GM23248 (cell line): ENCODE measurements at regions not wholly inside any gene's neighbourhood (a gene's known extent, or its start where the extent isn't known, plus 50 kb on each side); places are given as distances from the start of the nearest gene placed in this dataset.

ENCODE experiments used
- DNase-seq: peaks from one replicate; pipeline ENCODE4 v3.0.0-alpha.2; 2015
- H2AFZ ChIP-seq: fragments of 200-600 bp; sonication (generic); 2 replicates; pipeline ENCODE4 v1.6.1; 2016; ENCODE audit warnings: antibody characterized with exemption
- H3F3A ChIP-seq: fragments of 200-600 bp; sonication (generic); 2 replicates; pipeline ENCODE4 v1.6.1; 2016; ENCODE audit warnings: mild to moderate bottlenecking, antibody characterized with exemption, mixed run types; ENCODE audit not compliant: insufficient read depth
- H3K27ac ChIP-seq: fragments of 200-600 bp; sonication (generic); 2 replicates; pipeline ENCODE4 v1.5.1; 2016; ENCODE audit warnings: mild to moderate bottlenecking
- H3K27me3 ChIP-seq: fragments of 200-600 bp; sonication (generic); replicated peaks from 2 replicates; pipeline ENCODE4 v1.6.1; 2016; ENCODE audit warnings: mild to moderate bottlenecking; ENCODE audit not compliant: insufficient read depth
- H3K36me3 ChIP-seq: fragments of 200-600 bp; sonication (generic); 2 replicates; pipeline ENCODE4 v1.6.1; 2016; ENCODE audit warnings: low read depth, mild to moderate bottlenecking
- H3K4me1 ChIP-seq: fragments of 200-600 bp; sonication (generic); 2 replicates; pipeline ENCODE4 v1.6.1; 2016; ENCODE audit warnings: mild to moderate bottlenecking; ENCODE audit not compliant: insufficient read depth
- H3K4me2 ChIP-seq: fragments of 200-600 bp; sonication (generic); one replicate; pipeline ENCODE4 v1.6.1; 2016; ENCODE audit warnings: mild to moderate bottlenecking; ENCODE audit not compliant: unreplicated experiment
- H3K4me3 ChIP-seq: fragments of 200-600 bp; sonication (generic); 2 replicates; pipeline ENCODE4 v1.5.1; 2016; ENCODE audit warnings: mild to moderate bottlenecking
- H3K79me2 ChIP-seq: fragments of 200-600 bp; sonication (generic); 2 replicates; pipeline ENCODE4 v1.6.1; 2016; ENCODE audit warnings: mild to moderate bottlenecking; ENCODE audit not compliant: insufficient read depth
- H3K9ac ChIP-seq: fragments of 200-600 bp; sonication (generic); 2 replicates; pipeline ENCODE4 v1.6.1; 2016; ENCODE audit warnings: mild to moderate bottlenecking
- H3K9me2 ChIP-seq: fragments of 200-600 bp; sonication (generic); 2 replicates; pipeline ENCODE4 v1.6.1; 2016; ENCODE audit warnings: mixed run types, mild to moderate bottlenecking, moderate library complexity; ENCODE audit not compliant: insufficient read depth
- H3K9me3 ChIP-seq: fragments of 200-600 bp; sonication (generic); one replicate; pipeline ENCODE4 v1.6.1; 2017; ENCODE audit warnings: low read depth
- H4K20me1 ChIP-seq: fragments of 200-600 bp; sonication (generic); 2 replicates; pipeline ENCODE4 v1.6.0; 2016; ENCODE audit not compliant: insufficient read depth
- EZH2 ChIP-seq: fragments of 200-600 bp; sonication (generic); IDR thresholded peaks from 2 replicates; pipeline ENCODE4 v1.6.1; 2018; ENCODE audit warnings: antibody characterized with exemption, mild to moderate bottlenecking; ENCODE audit not compliant: insufficient read depth, poor library complexity, severe bottlenecking
- EZH2phosphoT487 ChIP-seq: fragments of 200-600 bp; sonication (generic); IDR thresholded peaks from 2 replicates; pipeline ENCODE4 v1.6.1; 2018; ENCODE audit warnings: antibody characterized with exemption, moderate library complexity, mild to moderate bottlenecking, low read depth; ENCODE audit not compliant: insufficient read depth
- WGBS, 2 experiments: methylation state at CpG; one replicate each; pipeline ENCODE4 v1.1.6; 2015 to 2017; ENCODE audit warnings: low lambda C conversion rate in 2 of 2, low coverage in 1 of 2; ENCODE audit errors: missing lambda C conversion rate in 2 of 2; 5-methylcytosine and 5-hydroxymethylcytosine counted together
- in situ Hi-C: fragments of 300-500 bp; cut with MboI; formaldehyde crosslinking; loops from 2 replicates; pipeline ENCODE4 v1.15.0; 2020

DNA sequence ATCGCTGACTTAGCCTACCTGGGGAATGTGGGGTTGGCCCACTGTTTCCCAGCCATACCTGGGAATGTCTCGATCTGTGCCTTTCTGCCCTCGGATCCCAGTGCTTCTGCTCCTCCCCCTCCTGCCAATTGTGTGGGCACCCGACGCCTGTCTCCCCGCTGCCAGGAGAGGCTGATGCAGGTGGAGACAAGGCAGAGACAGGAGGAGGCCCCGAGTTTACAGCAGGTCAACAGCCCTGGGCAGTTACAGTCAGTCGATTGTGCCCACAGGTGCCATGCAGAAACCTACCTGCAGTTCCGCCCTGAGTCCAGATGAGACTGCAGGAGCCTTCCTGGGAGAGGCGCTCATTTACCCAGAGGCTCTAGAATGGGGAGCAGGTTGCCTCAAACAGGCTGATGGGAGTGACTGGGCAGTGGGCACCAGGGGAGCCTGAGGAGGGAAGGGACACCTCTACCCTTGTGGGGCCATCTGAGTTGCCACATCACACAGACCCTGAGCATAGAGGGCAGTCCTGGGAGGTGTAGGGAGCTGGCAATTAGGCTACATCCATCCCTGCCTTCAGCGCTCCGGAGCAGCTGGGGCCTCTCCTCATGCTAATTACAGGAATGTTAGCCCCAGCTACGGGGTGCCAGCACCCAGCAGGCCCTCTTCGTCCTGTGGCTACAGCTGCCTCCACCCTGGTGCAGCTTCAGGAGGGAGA is 300.1 kb downstream of the NDUFA10 start:
- Histone ChIP-seq H3K79me2 (no peaks in the 10 kb centered on the region), H3K27ac (no peak overlapping the region), H3K27me3 (no peaks in the 10 kb centered on the region), H3K4me2 (no peak overlapping the region), H3F3A (no peaks in the 10 kb centered on the region), H3K9ac (no peak overlapping the region), H3K4me3 (no peak overlapping the region), H3K9me2 (no peaks in the 10 kb centered on the region), H3K4me1 (no peaks in the 10 kb centered on the region), H2AFZ (no peak overlapping the region), H3K9me3 (no peaks in the 10 kb centered on the region), H3K36me3 (no peaks in the 10 kb centered on the region), H4K20me1 (no peaks in the 10 kb centered on the region)
- 58 to 59% methylated on average over 14 of the region's 14 CpGs for WGBS, 2 experiments
- TF ChIP-seq EZH2 (no peak), EZH2phosphoT487 (no peak)
- no peak for DNase-seq
- in situ Hi-C loops = no loop called here

DNA sequence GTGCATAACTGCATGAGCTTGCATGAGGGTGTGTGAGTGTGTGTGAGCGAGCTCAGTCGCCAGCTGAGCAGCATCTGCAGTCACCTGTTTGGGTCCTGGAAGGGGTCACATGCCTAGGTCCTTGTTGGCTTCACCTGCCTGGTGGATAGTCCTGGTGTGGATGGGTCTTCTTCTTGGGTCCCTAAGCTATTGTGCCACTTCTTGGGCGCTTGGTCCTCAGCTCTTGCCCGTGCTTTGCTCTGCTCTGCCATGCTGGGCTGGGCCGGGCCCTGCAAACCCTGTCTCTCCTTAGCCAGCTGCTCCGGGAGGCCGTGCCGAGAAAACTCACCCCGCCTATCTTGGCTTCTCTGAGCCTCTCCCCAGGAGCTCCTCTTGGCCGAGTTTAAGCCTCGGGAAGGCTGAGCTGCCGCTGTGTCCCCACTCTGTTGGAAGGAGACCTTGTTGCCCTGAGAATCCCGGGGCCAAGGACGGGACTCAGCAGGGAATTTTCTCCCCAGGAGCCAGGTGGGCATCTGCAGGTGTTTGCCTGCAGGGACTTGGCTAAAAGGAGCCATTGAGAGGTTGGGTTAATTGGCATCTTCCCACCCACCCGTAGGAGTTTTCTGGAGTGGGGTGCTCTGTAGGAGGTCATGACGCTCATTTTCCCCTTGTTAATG is 300.8 kb downstream of the NDUFA10 start:
- TF ChIP-seq EZH2phosphoT487 (no peak), EZH2 (no peak)

DNA sequence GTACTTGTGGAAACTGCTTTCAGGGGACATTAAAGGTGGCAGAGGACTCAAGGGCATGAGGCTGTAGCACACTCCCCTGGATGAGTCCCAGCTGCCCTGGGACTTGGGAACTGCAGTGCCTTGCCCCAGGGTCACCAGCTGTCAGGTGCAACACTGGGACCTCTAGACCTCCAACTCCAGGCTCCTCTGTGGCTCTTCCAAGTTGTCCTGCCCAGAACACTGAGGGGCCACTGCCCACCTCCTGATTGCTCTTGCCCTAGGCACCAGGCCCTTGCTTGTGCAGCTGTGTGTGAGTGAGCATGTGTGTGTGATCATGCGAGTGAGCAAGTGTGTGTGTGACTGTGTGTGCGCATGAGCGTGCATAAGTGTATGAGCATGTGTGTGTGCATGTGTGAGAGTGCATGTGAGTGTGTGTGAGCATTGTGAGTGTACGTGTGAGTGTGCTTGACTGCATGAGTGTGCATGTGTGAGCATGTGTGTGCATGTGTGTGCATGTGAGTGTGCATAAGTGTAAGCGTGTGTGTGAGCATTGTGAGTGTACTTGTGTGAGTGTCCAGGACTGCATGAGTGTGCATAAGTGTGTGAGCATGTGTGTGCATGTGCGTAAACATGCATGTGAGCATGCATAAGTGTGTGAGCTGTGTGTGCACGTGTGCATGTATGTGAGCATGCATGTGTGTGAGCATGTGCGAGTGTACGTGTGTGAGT is 301.5 kb downstream of the NDUFA10 start:
- TF ChIP-seq EZH2 (no peak), EZH2phosphoT487 (no peak)
- WGBS, 2 experiments = 59 to 71% methylated on average over 9 of the region's 9 CpGs
- Histone ChIP-seq H4K20me1 (no peaks in the 10 kb centered on the region), H3K27me3 (no peaks in the 10 kb centered on the region), H2AFZ (no peak overlapping the region), H3K4me2 (no peak overlapping the region), H3F3A (no peaks in the 10 kb centered on the region), H3K4me1 (no peaks in the 10 kb centered on the region), H3K9me2 (no peaks in the 10 kb centered on the region), H3K36me3 (no peaks in the 10 kb centered on the region), H3K9ac (no peak overlapping the region), H3K4me3 (no peak overlapping the region), H3K27ac (no peak overlapping the region), H3K9me3 (no peaks in the 10 kb centered on the region), H3K79me2 (no peaks in the 10 kb centered on the region)
- in situ Hi-C loops = no loop called here
- DNase-seq = no peak

More for the DNA sequence above, 300.8 kb downstream of the NDUFA10 start:
- H3K9ac ChIP-seq = no peak overlapping the region
- DNase-seq = no peak
- H3K9me2 ChIP-seq = no peaks in the 10 kb centered on the region
- in situ Hi-C loops = no loop called here
- H3K9me3 ChIP-seq = no peaks in the 10 kb centered on the region
- H3K4me3 ChIP-seq = no peak overlapping the region
- no peaks in the 10 kb centered on the region for H4K20me1 ChIP-seq
- no peaks in the 10 kb centered on the region for H3K36me3 ChIP-seq
- 14 to 16% methylated on average over 16 of the region's 16 CpGs for WGBS, 2 experiments
- H3K27ac ChIP-seq = no peak overlapping the region
- no peak overlapping the region for H3K4me2 ChIP-seq
- no peak overlapping the region for H2AFZ ChIP-seq
- no peaks in the 10 kb centered on the region for H3K79me2 ChIP-seq
- no peaks in the 10 kb centered on the region for H3K27me3 ChIP-seq
- no peaks in the 10 kb centered on the region for H3F3A ChIP-seq
- H3K4me1 ChIP-seq = no peaks in the 10 kb centered on the region

DNA sequence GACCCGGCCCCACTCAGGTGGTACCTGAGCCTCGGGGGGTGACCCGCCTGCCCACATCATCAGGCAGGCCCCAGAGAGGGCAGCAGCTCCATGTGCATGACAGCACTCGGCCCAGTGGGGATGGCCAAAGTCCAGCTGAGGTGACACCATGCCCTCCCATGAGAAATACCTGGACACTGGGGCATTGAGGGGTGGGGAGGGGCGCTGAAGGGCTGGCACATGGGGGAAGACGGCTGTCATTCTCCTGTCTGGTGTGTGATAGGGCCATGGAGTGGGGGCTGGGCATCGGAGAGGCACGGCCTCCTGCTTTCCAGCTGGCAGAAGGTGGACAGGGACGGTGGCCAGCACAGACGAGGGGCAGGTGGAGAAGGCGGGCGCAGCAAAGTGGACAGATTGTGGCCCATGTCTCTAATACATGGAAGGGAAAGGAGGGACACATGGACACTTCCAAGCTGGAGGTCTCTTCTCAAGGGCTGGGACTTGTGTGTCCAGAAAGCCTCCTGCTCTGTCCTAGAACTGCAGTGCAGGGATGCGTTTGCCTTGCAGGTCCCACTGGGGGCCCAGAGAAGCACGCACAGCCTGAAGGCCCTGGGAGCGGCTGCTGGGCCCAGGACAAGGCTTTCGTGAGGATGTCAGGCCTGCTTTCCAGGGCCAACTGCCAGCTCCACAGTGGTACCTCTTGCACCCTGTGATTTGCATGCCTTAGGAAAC is 302.2 kb downstream of the NDUFA10 start:
- H3K27ac ChIP-seq = no peak overlapping the region
- no peaks in the 10 kb centered on the region for H3K4me1 ChIP-seq
- H3K4me3 ChIP-seq = no peak overlapping the region
- H3K9ac ChIP-seq = no peak overlapping the region
- no peaks in the 10 kb centered on the region for H3K36me3 ChIP-seq
- H2AFZ ChIP-seq = no peak overlapping the region
- H4K20me1 ChIP-seq = no peaks in the 10 kb centered on the region
- no peak for DNase-seq
- no peak overlapping the region for H3K4me2 ChIP-seq
- H3K27me3 ChIP-seq = no peaks in the 10 kb centered on the region
- TF ChIP-seq EZH2phosphoT487 (no peak), EZH2 (no peak)
- no peaks in the 10 kb centered on the region for H3F3A ChIP-seq
- no peaks in the 10 kb centered on the region for H3K9me3 ChIP-seq
- 63 to 67% methylated on average over 14 to 16 of the region's 16 CpGs for WGBS, 2 experiments
- no peaks in the 10 kb centered on the region for H3K9me2 ChIP-seq
- in situ Hi-C loops = no loop called here
- H3K79me2 ChIP-seq = no peaks in the 10 kb centered on the region
